CD4-positive, alpha-beta T cell (primary cell): ENCODE measurements at regions not wholly inside any gene's neighbourhood (a gene's known extent, or its start where the extent isn't known, plus 50 kb on each side); places are given as distances from the start of the nearest gene placed in this dataset.

ENCODE experiments used
- ATAC-seq: fragments of 200-7000 bp; cut with Tn5 transposase; one replicate; pipeline ENCODE4 v1.10.0; 2022; ENCODE audit warnings: mild to moderate bottlenecking; ENCODE audit not compliant: poor library complexity
- CTCF ChIA-PET: fragments of 350-600 bp; sonication (Branson Sonifier 250); formaldehyde crosslinking; loops from one replicate; lab custom pipeline; 2021; ENCODE audit warnings: antibody characterized with exemption, inconsistent platforms; lab: Charles Lee
- POLR2A ChIA-PET: fragments of 350-600 bp; sonication (Branson Sonifier 250); formaldehyde crosslinking; loops from one replicate; lab custom pipeline; 2021; ENCODE audit warnings: antibody characterized with exemption, inconsistent platforms; lab: Charles Lee
- DNase-seq, 14 experiments: peaks; one replicate each; pipeline ENCODE4 v3.0.0-alpha.2; 2013 to 2020; ENCODE audit warnings: mixed read lengths in 2 of 14
- H3K27ac ChIP-seq, 2 donors: one replicate each; pipeline versions ENCODE4 v1.5.1 to v1.7.0; 2013; ENCODE audit warnings: low read length in 2 of 2, low read depth in 1 of 2, mild to moderate bottlenecking in 1 of 2
- H3K27me3 ChIP-seq, 2 experiments: 1 replicate in 1 of 2; 2 replicates in 1 of 2; pipeline versions ENCODE4 v1.6.1 to v1.7.0; 2013; ENCODE audit warnings: low read length in 2 of 2, control low read depth in 1 of 2, mild to moderate bottlenecking in 1 of 2, moderate library complexity in 1 of 2; ENCODE audit not compliant: insufficient read depth in 2 of 2, control insufficient read depth in 1 of 2
- H3K36me3 ChIP-seq: one replicate; pipeline ENCODE4 v1.6.1; 2013; ENCODE audit warnings: low read length, control low read depth; ENCODE audit not compliant: insufficient read depth
- H3K4me1 ChIP-seq: one replicate; pipeline ENCODE4 v1.6.1; 2013; ENCODE audit warnings: low read length, control low read depth; ENCODE audit not compliant: insufficient read depth
- H3K4me3 ChIP-seq: one replicate; pipeline ENCODE4 v1.5.1; 2013; ENCODE audit warnings: mild to moderate bottlenecking, low read length, moderate library complexity
- H3K9me3 ChIP-seq, 2 experiments: 1 replicate in 1 of 2; 2 replicates in 1 of 2; pipeline versions ENCODE4 v1.6.1 to v1.7.0; 2013; ENCODE audit warnings: low read length in 2 of 2, mild to moderate bottlenecking in 2 of 2, control low read depth in 1 of 2, moderate library complexity in 1 of 2; ENCODE audit not compliant: control insufficient read depth in 1 of 2, insufficient read depth in 1 of 2
- H3K27ac Mint-ChIP-seq: one replicate; pipeline ENCODE4 v1.8.0; 2020; ENCODE audit warnings: mixed read lengths
- H3K27me3 Mint-ChIP-seq: one replicate; pipeline ENCODE4 v1.8.0; 2021; ENCODE audit warnings: mixed read lengths
- H3K36me3 Mint-ChIP-seq: one replicate; pipeline ENCODE4 v1.8.0; 2021; ENCODE audit warnings: low read depth, mixed read lengths
- H3K4me1 Mint-ChIP-seq: one replicate; pipeline ENCODE4 v1.8.0; 2021; ENCODE audit warnings: low read depth, mixed read lengths
- H3K4me3 Mint-ChIP-seq: one replicate; pipeline ENCODE4 v1.8.0; 2020; ENCODE audit warnings: mild to moderate bottlenecking, mixed read lengths
- H3K9me3 Mint-ChIP-seq: one replicate; pipeline ENCODE4 v1.8.0; 2020; ENCODE audit warnings: mixed read lengths
- intact Hi-C, 2 experiments: fragments of 100-400 bp; cut with DNase I in 1 of 2; cut with micrococcal nuclease in 1 of 2; formaldehyde crosslinking; loops; one replicate each; pipeline versions ENCODE4 v1.15.1 to v1.9.0; 2023 to 2025; cut with DNase I, micrococcal nuclease
- TF ChIP-seq, protein P1 (sequence below): fragments of 200-600 bp; IDR thresholded peaks from one replicate; pipeline ENCODE4 v1.8.0; 2022; ENCODE audit warnings: antibody characterized with exemption, mild to moderate bottlenecking

DNA sequence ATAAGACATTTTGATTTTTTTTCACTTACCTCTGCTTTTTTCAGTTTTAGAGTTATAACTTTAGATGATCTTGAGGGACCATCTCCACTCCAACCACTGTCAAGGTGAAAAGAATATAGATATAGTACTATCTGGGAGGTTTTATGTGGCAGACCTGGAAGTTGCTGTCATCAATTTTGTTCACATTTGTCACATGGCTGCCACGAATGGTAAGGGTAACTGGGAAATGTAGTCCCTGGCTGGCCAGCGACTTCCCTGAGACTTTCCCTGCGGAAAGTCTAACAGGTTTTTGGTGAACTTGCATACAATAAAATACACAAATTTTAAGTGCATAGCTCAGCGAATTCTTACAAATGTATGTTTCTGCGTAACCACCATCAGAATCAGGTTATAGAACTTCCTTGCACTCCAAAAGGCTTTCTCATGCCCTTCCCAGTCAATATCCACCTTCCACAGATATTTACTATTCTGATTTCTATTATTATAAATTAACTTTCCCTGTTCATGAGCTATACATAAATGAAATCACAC lies 121.5 kb downstream of the MAT2B start:
- no peaks in the 10 kb centered on the region for H3K36me3 ChIP-seq
- no peaks in the 10 kb centered on the region for H3K9me3 ChIP-seq
- intact Hi-C loops, result no loop called here
- no peaks in the 10 kb centered on the region for H3K36me3 Mint-ChIP-seq
- ChIA-PET POLR2A (no interaction called here), CTCF (no interaction called here)
- H3K27ac Mint-ChIP-seq, result no peak overlapping the region
- no peaks in the 10 kb centered on the region for H3K4me1 Mint-ChIP-seq
- TF ChIP-seq, protein P1, sequence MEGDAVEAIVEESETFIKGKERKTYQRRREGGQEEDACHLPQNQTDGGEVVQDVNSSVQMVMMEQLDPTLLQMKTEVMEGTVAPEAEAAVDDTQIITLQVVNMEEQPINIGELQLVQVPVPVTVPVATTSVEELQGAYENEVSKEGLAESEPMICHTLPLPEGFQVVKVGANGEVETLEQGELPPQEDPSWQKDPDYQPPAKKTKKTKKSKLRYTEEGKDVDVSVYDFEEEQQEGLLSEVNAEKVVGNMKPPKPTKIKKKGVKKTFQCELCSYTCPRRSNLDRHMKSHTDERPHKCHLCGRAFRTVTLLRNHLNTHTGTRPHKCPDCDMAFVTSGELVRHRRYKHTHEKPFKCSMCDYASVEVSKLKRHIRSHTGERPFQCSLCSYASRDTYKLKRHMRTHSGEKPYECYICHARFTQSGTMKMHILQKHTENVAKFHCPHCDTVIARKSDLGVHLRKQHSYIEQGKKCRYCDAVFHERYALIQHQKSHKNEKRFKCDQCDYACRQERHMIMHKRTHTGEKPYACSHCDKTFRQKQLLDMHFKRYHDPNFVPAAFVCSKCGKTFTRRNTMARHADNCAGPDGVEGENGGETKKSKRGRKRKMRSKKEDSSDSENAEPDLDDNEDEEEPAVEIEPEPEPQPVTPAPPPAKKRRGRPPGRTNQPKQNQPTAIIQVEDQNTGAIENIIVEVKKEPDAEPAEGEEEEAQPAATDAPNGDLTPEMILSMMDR, result no peak
- no peak overlapping the region for H3K4me3 ChIP-seq
- no peak overlapping the region for H3K27ac ChIP-seq
- H3K4me1 ChIP-seq, result no peaks in the 10 kb centered on the region
- no peaks in the 10 kb centered on the region for H3K9me3 Mint-ChIP-seq
- no peaks in the 10 kb centered on the region for H3K27me3 Mint-ChIP-seq
- no peak overlapping the region for H3K4me3 Mint-ChIP-seq
- ATAC-seq (no peak), DNase-seq (no peak)
- no peaks in the 10 kb centered on the region for H3K27me3 ChIP-seq

DNA sequence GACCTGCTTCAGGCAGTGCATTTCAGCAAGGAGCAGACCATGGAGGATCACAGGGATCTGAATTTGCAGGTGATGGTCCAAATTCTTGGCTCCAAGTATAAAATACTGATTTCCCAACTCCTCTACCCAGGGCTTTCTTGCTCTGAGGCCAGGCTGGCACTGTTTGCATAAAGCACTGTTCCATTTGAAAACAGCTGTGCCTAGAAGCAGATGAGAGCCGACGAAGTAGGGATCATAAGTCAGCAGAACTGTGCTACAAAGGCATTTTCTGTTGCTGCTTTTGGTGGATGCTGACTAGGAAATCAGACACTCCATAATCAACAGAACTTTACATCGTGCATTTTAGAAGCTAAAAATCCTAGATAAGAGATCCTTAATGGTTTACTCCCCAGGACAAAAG lies 126.4 kb downstream of the MAT2B start:
- no peak overlapping the region for H3K4me3 Mint-ChIP-seq
- POLR2A ChIA-PET, result no interaction called here
- TF ChIP-seq, protein P1, result no peak
- DNase-seq (no peak), ATAC-seq (no peak)
- no peaks in the 10 kb centered on the region for H3K36me3 Mint-ChIP-seq
- peaks cover 16% of the 10 kb centered on the region for H3K27me3 Mint-ChIP-seq
- Histone ChIP-seq H3K27ac (no peak overlapping the region), H3K4me3 (no peak overlapping the region), H3K36me3 (no peaks in the 10 kb centered on the region), H3K27me3 (no peaks in the 10 kb centered on the region), H3K4me1 (no peaks in the 10 kb centered on the region), H3K9me3 (no peaks in the 10 kb centered on the region)
- no peaks in the 10 kb centered on the region for H3K9me3 Mint-ChIP-seq
- CTCF ChIA-PET, result no interaction called here
- H3K27ac Mint-ChIP-seq, result no peak overlapping the region
- H3K4me1 Mint-ChIP-seq, result no peaks in the 10 kb centered on the region
- intact Hi-C loops, result no loop called here

DNA sequence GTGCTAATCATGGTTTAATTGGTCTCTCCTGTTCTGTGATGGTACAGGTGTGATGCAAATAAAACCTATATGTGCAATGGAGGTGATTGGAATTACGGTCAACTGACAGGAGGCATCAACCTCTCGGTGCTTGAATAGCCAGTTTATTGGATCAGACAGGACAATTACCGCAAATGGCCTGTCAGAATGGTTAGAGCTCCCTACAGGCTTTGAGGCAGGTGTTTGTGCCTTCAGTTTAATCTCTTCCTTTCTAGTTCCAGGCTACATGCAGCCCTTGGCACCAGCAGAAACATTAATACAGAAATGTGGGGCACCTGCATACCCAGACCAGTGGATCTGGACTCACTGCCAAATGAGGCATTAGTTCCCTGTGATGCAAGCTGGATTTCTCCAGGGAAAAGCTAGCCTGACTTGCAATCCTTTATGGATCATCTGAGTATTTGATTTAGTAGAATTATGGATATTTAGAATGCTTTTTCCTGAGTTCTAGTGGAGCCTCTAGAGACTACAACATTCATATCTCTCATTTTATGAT lies 128.6 kb downstream of the MAT2B start:
- no peak for ATAC-seq
- Histone ChIP-seq H3K4me1 (no peaks in the 10 kb centered on the region), H3K4me3 (no peak overlapping the region), H3K36me3 (no peaks in the 10 kb centered on the region), H3K27ac (no peak overlapping the region), H3K27me3 (no peaks in the 10 kb centered on the region), H3K9me3 (no peaks in the 10 kb centered on the region)
- H3K27ac Mint-ChIP-seq, result no peak overlapping the region
- H3K36me3 Mint-ChIP-seq, result no peaks in the 10 kb centered on the region
- H3K4me3 Mint-ChIP-seq, result no peak overlapping the region
- no peak for DNase-seq
- TF ChIP-seq, protein P1, result no peak
- ChIA-PET CTCF (no interaction called here), POLR2A (no interaction called here)
- intact Hi-C loops, result no loop called here
- no peaks in the 10 kb centered on the region for H3K4me1 Mint-ChIP-seq
- peaks cover 23% of the 10 kb centered on the region for H3K27me3 Mint-ChIP-seq
- peaks cover 3% of the 10 kb centered on the region for H3K9me3 Mint-ChIP-seq
